ENCODE measurements at regions not wholly inside any gene's neighbourhood (a gene's known extent, or its start where the extent isn't known, plus 50 kb on each side); places are given as distances from the start of the nearest gene placed in this dataset.

- Histone ChIP-seq H3K4me2 (ENCODE audit: low read depth, low read length) (no peak overlapping the region), H3K9ac (ENCODE audit: low read length) (no peak overlapping the region), H3K27ac (ENCODE audit: low read length) (no peak overlapping the region), H3K4me3 (ENCODE audit: low read length) (no peak overlapping the region), H3F3A (ENCODE audit: insufficient read depth, low read length) (no peaks in the 10 kb centered on the region), H3K36me3 (replicated peaks; ENCODE audit: insufficient read depth, low read length) (no peaks in the 10 kb centered on the region), H3K9me3 (replicated peaks; ENCODE audit: insufficient read depth, low read length) (no peaks in the 10 kb centered on the region), H4K20me1 (ENCODE audit: insufficient read depth, low read length) (no peaks in the 10 kb centered on the region), H3K9me2 (replicated peaks; ENCODE audit: insufficient read depth, low read length) (no peaks in the 10 kb centered on the region), H2AFZ (ENCODE audit: low read length) (no peak overlapping the region), H3K27me3 (replicated peaks; ENCODE audit: insufficient read depth, low read length) (no peaks in the 10 kb centered on the region), H3K79me2 (ENCODE audit: low read length) (no peaks in the 10 kb centered on the region), H3K4me1 (ENCODE audit: low read length) (no peaks in the 10 kb centered on the region)
- no peak for DNase-seq
- TF ChIP-seq EZH2 (optimal IDR thresholded peaks at IDR 0.05; ENCODE audit: low read depth, low read length) = no peak
- no peak for TF ChIP-seq CTCF (IDR thresholded peaks at IDR 0.05; ENCODE audit: low read length)
- no peak for TF ChIP-seq EZH2phosphoT487 (IDR thresholded peaks at IDR 0.05; ENCODE audit: low read length)
Measured at GRCh38 chr18:66728951-66729350, 125.1 kb upstream of the CDH19 start.

- Histone ChIP-seq H3K4me1 (ENCODE audit: low read length) (no peaks in the 10 kb centered on the region), H3K4me2 (ENCODE audit: low read depth, low read length) (no peak overlapping the region), H3K4me3 (ENCODE audit: low read length) (no peak overlapping the region), H2AFZ (ENCODE audit: low read length) (no peak overlapping the region), H3K9ac (ENCODE audit: low read length) (no peak overlapping the region), H3K36me3 (replicated peaks; ENCODE audit: insufficient read depth, low read length) (no peaks in the 10 kb centered on the region), H3F3A (ENCODE audit: insufficient read depth, low read length) (no peaks in the 10 kb centered on the region), H3K27me3 (replicated peaks; ENCODE audit: insufficient read depth, low read length) (no peaks in the 10 kb centered on the region), H3K9me3 (replicated peaks; ENCODE audit: insufficient read depth, low read length) (no peaks in the 10 kb centered on the region), H3K79me2 (ENCODE audit: low read length) (no peaks in the 10 kb centered on the region), H3K27ac (ENCODE audit: low read length) (no peak overlapping the region), H4K20me1 (ENCODE audit: insufficient read depth, low read length) (no peaks in the 10 kb centered on the region), H3K9me2 (replicated peaks; ENCODE audit: insufficient read depth, low read length) (no peaks in the 10 kb centered on the region)
- TF ChIP-seq CTCF (IDR thresholded peaks at IDR 0.05; ENCODE audit: low read length) (no peak), EZH2 (optimal IDR thresholded peaks at IDR 0.05; ENCODE audit: low read depth, low read length) (no peak), EZH2phosphoT487 (IDR thresholded peaks at IDR 0.05; ENCODE audit: low read length) (no peak)
- no peak for DNase-seq
Measured at GRCh38 chr18:66727991-66728390, 124.1 kb upstream of the CDH19 start.

DNA sequence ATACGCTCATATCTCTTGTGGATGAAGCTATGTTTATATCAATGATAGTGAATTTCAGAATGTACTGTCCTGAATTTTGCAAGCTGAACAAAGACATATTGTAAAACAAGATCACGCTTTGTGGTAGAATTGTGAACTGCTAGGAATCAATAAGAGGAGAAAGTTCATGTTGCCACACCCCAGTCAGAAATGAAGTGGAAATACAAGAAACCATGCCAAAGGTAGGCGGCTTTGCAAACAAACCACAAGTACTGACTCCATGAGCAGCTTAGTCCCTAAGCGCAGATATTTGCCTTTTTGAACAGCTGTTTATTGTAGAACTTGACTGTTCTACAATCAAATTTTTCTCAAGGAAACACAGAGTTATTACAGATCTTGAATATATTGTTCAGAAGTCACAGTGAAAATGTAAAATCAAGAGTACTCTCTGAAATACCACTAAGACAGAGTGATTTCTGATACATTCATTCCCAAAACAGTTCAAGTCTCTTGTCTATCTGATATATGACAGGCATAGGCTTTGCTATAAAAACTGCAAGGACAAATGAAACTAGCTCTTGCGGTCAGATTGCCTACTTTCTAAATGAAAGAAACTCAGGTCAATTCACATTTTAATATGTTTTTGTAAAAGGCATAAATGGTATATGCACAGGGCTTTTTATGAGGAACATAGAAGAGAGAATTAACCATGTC lies 120.9 kb upstream of the CDH19 start:
- no peak overlapping the region for H3K27ac ChIP-seq (ENCODE audit: low read length)
- H3F3A ChIP-seq (ENCODE audit: insufficient read depth, low read length) = no peaks in the 10 kb centered on the region
- no peaks in the 10 kb centered on the region for H3K36me3 ChIP-seq (replicated peaks; ENCODE audit: insufficient read depth, low read length)
- H3K9me2 ChIP-seq (replicated peaks; ENCODE audit: insufficient read depth, low read length) = no peaks in the 10 kb centered on the region
- H3K4me2 ChIP-seq (ENCODE audit: low read depth, low read length) = no peak overlapping the region
- no peaks in the 10 kb centered on the region for H3K79me2 ChIP-seq (ENCODE audit: low read length)
- no peaks in the 10 kb centered on the region for H3K27me3 ChIP-seq (replicated peaks; ENCODE audit: insufficient read depth, low read length)
- no peak overlapping the region for H3K4me3 ChIP-seq (ENCODE audit: low read length)
- no peak for DNase-seq
- H2AFZ ChIP-seq (ENCODE audit: low read length) = no peak overlapping the region
- no peaks in the 10 kb centered on the region for H4K20me1 ChIP-seq (ENCODE audit: insufficient read depth, low read length)
- no peak overlapping the region for H3K9ac ChIP-seq (ENCODE audit: low read length)
- H3K9me3 ChIP-seq (replicated peaks; ENCODE audit: insufficient read depth, low read length) = no peaks in the 10 kb centered on the region
- TF ChIP-seq EZH2phosphoT487 (IDR thresholded peaks at IDR 0.05; ENCODE audit: low read length) (no peak), EZH2 (optimal IDR thresholded peaks at IDR 0.05; ENCODE audit: low read depth, low read length) (no peak), CTCF (IDR thresholded peaks at IDR 0.05; ENCODE audit: low read length) (no peak)
- no peaks in the 10 kb centered on the region for H3K4me1 ChIP-seq (ENCODE audit: low read length)
